ENCODE measurements at regions not wholly inside any gene's neighbourhood (a gene's known extent, or its start where the extent isn't known, plus 50 kb on each side); places are given as distances from the start of the nearest gene placed in this dataset.

DNA sequence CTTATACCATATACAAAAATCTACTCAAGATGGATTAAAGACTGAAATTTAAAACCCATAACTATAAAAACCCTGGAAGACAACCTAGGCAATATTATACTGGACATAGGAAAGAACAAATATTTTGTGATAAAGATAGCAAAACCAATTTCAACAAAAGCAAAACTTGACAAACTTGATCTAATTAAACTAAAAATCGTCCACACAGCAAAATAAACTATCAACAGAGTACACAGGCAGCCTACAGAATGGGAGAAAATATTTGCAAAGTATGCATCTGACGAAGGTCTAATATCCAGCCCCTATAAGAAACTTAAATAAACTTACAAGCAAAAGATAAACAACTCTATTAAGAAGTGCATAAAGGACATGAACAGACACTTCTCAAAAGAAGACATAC lies 240.1 kb downstream of the HGF start:
- DNase-seq (ENCODE audit: low spot score) = no peak

DNA sequence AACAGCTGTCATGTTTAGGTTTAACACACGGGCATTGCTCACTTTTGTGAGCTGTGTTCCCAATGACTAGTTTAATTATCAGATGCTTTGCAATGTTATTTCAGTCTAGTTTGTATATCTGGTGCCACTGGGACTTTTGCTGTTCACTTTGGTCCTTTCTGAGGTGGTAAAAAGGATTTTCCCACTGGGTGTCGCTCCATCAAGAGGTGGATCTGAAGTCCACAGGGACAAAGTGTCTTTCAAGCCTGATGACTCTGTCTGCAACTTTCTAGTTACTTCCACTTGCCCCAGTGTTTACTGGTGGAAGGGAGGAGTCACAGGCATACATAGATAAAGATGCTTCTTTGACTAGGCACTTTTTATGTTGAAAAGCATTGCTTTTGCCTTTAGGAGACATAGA lies 242.2 kb downstream of the HGF start:
- DNase-seq (ENCODE audit: low spot score) = no peak

DNA sequence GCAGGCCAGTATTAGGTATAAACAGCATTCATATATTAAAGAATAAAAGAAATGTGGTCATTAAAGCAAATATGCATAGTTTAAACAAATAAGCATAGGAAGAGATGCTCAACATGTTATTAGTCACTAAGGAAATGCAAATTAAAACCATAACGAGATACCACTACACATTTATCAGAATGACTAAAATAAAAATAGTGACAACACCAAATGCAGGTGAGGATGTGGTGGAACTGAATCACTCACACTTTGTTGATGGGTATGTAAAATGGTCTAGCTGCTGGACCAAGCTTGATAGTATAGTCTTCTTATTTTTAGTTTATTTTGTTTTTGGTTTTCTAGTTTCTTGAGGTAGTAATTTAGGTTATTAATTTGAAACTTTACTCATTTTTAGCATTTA lies 242.9 kb downstream of the HGF start:
- DNase-seq (ENCODE audit: low spot score) = no peak

DNA sequence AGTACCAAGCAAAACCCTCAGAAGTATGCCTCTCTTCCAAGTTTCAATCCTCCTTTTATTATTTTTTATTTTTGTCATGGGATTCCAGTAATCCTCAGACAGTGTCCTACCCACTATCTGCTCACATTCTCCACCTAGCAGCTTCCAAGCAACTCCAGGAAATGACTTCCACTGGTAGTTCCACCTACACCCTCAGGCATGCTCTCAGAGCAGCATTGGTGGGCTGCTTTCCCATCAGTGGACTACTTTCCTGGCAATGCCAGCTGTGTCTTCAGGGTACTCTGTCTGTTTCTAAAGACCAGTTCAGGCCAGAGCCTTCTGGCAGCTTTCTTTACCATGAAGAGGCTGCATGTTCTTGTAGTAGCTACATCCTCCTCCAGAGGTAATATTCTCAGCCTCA lies 244.0 kb downstream of the HGF start:
- no peak for DNase-seq (ENCODE audit: low spot score)

DNA sequence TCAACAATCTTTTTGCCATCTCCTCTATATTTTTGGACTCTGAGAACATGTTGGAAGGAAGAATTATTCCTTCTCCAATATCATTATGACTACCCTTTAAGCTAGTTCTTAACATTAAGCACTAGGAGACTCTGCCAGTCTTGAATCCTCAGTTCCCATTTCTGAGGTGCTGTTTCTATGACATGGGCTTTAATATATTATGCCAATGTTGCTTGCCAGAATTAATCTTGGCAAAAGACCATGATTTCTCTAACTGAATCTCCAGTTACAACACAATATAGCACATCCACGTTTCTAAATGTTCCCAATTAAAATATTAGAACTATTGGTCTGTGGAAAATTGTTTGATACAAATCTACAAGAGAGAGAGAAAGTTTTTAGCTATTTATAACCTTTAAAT lies 250.0 kb downstream of the HGF start:
- DNase-seq (ENCODE audit: low spot score) = no peak

DNA sequence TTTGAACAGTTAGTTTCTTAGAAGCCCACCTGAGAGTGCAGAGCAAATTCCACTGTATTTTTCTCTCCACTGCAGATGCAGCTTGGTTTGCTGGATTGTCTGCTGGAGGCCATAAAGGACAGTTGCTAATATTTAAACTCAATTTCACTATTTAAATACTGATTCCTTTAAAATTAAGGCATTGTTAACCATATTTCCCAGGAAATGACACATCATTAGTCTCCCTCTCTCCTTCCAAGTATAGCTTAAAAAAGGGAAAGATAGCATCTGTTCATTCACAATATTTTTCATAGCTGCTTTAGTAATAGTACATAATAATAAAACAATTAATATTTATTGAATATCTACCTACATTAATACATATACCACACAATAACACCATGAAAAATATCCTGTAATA lies 252.9 kb downstream of the HGF start:
- no peak for DNase-seq (ENCODE audit: low spot score)

DNA sequence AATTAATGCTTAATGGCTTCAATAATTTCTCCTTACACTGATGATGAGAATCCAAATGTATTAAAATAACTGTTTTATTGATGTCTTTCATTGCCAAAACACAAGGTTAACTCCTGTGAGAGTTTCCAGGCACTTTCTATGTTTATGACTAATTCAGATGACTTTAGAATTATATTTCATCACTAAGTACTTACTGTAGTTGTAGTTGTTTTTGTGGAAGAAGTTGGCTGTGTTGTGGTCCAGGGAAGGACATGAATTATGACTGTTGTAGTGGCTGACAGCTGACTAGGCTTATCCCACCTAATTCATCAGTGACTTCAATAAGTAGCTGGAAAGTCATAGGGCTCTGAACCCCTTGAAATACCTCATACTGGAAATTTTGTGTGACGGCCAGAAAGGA lies 254.8 kb downstream of the HGF start:
- DNase-seq (ENCODE audit: low spot score) = no peak

DNA sequence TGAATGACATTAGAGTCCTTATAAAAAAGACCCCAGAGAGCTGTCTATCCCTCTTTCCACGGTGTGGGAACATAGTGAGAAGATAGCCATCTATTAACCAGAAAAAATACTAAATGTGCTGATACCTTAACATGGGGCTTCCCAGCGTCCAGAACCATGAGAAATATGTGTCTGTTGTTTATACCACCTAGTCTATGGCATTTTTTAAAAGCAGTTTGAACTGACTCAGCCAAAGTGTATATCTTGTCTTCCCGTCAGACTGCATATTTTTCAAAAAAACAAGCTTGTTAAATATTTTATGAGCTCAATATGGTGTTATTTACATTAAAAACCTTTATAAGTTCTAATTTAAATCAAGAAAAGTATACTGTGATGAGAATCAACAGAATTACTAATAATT lies 255.3 kb downstream of the HGF start:
- no peak for DNase-seq (ENCODE audit: low spot score)

DNA sequence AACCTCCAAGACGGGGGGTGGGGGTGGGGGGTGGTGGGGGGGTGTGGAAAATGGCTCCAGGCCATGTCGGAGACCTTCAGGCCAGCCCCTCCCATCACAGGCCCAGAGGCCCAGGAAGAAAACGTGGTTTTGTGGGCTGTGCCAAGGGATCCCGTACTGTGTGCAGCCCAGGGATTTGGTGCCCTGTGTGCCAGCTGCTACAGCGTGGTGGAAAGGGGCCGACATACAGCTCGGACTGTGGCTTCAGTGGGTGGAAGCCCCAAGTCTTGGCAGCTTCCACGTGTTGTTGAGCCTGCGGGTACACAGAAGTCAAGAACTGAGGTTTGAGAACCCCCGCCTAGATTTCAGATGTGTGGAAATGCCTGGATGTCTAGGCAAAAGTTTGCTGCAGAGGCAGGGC lies 259.7 kb downstream of the HGF start:
- no peak for DNase-seq (ENCODE audit: low spot score)

DNA sequence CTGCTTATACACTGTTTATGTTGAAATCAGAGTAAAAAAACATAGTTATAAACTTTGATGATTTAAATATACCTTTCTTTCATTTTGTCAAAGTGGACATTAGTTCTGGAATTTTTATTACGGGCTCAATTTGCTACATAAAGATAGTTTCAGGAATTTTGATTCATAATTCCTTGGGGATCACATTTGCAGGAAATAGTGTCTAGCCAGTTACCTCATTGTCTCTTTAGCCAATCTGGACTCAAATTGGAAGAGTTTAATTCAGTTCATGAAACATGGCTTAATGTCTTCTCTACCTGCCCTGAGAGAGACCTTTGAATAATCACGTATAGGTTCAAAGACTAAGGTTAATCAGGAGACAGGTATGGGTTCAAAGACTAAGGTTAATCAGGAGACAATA lies 262.6 kb downstream of the HGF start:
- no peak for DNase-seq (ENCODE audit: low spot score)

DNA sequence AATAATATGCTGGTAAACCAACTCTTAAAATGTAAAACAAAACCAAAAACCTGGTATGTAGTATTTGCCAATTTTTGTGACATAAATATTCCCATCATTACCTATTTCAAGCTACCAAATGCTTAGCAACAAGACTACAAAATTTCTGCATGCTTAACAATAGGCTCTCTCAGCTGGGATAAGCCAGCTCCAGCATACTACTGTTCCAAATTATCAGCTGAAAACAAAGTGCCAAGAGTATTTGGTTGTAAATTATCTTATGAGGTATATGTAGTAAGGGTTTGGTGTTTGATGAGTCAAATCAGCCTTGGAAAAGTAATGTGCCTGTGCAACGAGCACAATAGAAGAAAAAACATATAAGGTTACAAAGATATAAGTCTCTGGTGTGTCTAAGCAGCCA lies 263.2 kb downstream of the HGF start:
- no peak for DNase-seq (ENCODE audit: low spot score)

DNA sequence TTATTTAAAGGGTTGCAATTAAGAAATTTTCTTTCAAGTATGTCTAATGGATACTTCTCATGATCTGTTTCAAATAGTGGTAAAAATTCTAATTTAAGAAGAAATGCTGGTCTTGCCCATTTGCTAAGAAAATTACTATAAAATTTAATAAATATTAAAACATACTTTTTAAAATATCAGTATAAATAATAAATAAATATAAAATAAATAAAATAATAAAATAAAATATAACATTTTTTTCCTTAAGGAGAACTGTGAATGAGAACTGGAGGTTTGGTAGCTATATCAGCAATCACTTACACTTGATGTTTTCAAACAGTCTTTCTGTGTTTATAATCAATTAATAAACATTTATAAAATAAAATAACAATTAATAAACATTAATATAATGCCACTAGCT lies 266.1 kb downstream of the HGF start:
- no peak for DNase-seq (ENCODE audit: low spot score)

DNA sequence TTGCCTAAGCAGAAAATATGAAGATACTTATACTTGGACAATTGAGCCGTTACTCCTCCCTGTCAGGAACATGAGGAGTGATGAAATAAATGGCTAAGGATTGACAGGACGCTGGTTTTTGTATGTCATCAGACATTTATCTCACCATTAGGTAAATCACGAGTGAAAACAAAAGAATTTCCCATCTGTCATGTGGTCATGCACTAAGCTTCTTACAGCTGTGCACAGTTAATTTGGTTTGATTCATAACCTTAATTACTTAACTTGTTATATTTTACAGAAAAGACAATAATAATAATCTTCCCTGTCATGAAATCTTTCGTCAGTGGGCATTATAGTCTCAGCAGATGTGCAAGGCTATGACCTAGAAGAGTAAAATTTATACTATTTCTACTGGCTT lies 266.5 kb downstream of the HGF start:
- no peak for DNase-seq (ENCODE audit: low spot score)

DNA sequence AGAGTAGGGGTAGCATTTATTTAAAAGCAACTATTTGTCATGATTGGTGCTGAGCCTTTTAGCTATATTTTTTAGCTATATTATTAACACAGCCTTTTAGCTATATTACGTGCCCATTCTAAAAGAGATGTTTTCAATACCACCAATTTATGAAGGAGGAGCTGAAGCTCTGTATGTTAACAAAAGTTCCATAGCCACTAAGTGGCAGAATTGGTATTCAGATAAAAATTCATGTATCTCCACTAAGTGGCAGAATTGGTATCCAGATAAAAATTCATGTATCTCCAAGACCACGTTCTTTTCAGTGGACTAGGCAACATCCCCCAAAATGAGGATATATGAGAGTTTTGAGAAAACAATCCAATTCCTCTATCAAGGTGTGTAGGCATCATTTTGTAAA lies 268.6 kb downstream of the HGF start:
- no peak for DNase-seq (ENCODE audit: low spot score)

DNA sequence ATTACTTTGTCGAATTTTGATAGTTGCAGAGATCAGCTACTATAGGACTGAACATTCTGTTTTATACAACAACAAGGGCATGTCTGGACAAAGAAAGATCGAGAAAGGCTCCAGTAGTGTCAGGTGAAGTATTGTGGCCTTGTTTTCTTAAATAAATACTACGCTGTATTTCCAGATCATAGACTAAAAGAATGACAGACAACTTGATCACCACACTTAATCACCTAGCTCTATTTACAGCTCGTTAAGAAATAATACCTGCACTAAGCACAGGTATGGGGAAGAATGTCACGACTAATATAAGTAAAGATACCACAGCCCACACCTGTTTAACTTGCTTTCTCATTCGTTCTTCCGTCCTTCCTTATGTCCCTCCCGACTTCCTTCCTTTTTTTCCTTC lies 269.2 kb downstream of the HGF start:
- DNase-seq (ENCODE audit: low spot score) = no peak

DNA sequence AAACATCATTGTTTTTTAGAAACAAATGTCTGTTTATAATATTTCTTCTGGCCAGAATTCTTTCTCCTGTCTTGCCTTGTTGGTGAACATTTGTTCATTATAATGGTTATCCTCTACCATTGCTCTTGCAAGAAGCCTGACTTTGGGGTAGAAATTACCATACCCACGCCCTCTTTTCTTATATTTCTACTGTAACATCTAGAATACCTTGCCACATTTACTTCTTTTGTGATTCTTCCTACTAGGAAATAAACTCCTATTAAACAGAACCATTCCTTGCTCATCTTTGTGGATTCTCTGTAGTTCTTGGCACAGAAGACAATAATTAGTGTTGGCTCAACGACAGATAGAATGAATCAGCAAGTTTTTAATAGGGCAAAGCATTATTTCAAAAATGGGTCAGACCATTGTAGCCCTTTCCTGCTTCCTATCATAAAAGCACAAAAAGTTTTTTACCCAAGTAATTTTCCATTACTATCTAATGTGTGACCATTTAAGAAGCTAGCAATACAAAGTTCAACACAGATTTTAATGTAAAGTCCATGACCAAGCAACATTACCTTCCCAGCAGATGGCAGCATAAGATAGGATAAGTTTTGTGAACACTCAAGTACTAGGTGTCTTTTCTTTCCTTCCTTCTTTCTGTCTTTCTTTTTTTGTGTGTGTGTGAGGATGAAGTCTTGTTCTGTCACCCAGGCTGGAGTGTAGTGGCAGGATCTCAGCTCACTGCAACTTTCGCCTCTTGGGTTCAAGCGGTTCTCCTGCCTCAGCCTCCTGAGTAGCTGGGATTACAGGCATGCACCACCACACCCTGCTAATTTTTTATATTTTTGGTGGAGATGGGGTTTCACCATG lies 270.4 kb downstream of the HGF start:
- DNase-seq (ENCODE audit: low spot score) = peak; percentile 80

DNA sequence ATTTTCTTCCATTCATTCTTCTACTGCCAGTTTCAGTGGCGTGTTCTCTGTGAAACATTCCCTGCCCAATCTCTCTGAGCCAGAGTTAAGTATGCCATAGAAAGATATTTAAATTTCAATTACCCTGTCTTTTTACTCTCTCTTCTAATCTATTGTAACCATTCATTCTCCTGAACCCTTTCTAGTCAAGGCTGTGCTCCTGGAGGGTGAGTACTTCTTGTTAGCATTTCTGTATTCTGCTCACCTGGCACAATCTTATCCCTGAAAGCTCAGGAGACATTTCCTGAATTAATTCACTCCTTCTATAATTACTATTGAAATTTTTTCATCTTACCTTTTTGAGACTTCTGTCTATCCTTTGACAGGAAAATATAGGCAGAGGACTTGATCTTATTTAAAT lies 271.7 kb downstream of the HGF start:
- no peak for DNase-seq (ENCODE audit: low spot score)

DNA sequence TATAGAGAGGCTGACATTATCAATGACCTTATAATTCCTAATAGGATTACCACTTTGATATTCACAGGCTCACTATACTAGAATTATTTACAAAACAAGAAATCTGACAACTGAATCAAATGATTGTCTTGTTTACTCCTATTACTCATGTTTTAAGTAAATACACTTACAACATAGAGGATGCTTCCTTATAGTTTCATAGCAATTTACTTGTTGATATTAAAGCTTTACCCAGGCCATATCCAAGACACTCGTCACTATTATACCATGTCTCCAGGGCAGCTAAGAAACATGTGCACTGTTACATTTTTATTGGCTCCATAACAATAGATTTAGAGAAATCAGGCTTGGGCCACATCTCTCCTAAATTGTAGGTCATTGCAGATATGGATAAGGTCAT lies 276.9 kb downstream of the HGF start:
- no peak for DNase-seq (ENCODE audit: low spot score)

DNA sequence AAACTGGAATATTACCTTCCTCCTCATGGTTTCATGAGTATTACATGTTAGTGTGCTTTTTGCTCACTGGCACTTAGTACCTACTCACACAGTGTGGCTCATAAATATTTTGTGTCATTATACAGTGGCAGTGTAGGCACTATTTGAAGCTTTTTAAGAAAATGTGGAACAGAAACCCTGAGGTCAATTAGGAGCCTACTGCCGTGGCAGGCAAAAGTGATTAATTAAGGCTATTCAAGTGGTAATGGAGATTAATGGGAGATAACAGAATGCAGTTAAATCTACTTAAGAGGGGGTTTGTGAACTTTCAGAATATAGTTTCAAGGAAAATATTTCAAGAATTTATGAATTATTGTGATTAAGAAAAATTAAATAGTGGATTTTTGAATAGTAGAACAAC lies 277.6 kb downstream of the HGF start:
- DNase-seq (ENCODE audit: low spot score) = no peak

DNA sequence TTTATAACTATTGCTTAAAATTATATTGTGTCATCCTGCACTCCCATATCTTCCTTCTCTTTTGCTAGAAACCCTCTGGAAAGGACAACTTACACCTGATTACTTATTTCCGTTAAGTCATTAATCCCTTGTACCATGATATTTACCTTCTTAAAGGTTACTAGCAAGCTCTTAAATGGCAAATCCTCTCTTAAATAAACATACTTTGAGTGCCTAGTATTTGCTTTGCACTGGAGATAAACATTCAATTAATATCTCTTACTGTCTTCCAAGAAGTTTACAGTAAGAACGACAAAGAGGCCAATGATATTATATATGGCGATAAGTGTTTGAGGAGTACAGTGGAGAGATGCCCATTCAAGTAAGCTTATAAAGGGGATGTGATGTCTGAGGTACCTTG lies 278.3 kb downstream of the HGF start:
- no peak for DNase-seq (ENCODE audit: low spot score)

DNA sequence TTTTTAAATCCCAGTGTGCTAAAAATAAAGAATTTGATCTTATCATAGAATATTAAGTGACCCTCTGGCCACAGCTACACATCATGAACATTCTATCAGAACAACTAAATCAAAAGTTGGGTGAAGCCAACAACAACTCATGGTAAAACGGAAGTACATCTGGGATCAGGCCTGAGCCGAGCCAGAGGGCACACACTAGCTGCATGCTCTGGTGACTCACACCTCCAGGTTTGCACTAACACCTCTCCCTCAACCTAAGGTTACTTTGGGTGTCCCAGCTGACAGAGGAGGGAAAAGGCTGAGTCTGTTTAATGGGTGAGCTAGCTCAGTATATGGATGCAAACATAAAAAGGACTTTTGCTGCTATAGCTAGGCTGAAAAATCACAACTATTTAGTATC lies 281.6 kb downstream of the HGF start:
- DNase-seq (ENCODE audit: low spot score) = no peak

DNA sequence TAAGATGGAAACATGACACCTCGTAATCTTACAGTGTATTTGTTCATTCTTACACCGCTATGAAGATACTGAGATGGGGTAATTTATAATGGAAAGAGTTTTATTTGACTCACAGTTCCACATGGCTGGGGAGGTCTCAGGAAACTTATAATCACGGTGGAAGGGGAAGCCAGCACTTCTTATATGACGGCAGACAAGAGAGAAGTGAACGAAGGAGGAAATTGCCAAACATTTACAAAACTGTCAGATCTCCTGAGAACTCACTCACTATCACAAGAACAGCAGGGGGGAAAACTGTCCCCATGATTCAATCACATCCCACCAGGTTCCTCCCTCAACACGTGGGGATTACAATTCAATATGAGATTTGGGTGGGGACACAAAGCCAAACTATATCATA lies 282.3 kb downstream of the HGF start:
- no peak for DNase-seq (ENCODE audit: low spot score)

DNA sequence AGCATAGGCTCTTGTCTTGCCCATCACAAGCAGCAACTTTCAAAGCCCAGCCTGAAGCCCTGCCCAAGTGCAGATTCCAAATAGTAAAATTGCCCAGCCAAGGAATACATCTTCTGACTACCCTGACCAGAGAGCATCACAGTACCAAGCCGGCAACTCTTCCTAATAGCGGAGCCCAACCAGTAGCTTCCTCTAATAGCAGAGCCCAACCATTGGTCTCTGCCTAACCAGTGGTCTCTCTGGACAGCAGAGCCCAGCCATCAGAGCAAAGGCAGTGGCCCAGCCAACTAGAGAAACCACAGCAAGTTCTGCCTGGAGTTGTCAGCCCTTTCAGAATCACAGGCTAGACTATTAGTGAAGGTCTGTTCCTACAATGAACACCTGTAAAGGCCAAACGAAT lies 285.6 kb downstream of the HGF start:
- peak; percentile 55 for DNase-seq (ENCODE audit: low spot score)

DNA sequence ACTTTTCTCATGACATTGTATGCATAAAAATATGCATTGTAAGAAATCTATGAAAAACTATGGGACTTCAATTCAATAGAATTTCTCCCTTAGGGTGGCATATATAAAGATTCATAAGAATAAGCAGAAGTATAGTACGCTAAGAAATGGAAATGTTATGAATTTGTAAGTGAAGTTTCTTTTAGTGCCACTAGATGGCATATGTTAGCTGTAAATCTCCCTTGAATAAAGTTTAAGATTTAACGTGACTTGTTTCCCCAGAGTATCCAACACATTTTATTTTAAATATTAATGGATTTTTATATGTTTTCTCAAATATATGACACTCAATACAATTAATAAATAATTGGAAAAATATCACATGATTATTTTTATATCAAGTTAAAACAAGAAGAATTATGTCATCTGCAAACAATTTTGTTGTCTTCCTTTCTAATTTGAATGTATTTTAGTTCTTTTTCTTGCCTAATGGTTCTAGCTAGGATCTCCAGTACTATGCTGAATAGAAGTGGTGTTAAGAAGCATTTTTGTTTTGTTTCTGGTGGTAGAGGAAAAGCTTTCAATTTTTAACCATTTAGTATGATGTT lies 287.2 kb downstream of the HGF start:
- DNase-seq (ENCODE audit: low spot score) = peak; percentile 71
